ENCODE measurements at regions not wholly inside any gene's neighbourhood (a gene's known extent, or its start where the extent isn't known, plus 50 kb on each side); places are given as distances from the start of the nearest gene placed in this dataset.
"Not testable (repeated sequence)": the region's sequence is repeated elsewhere in the genome, so short reads cannot be mapped to it uniquely, and the experiment has no call there.

GRCh38 chr4:100631281-100631968, 113.6 kb upstream of the EMCN start:
- no peak for DNase-seq

GRCh38 chr4:100630341-100630740, 112.5 kb upstream of the EMCN start:
- no peak for DNase-seq

- no peak for DNase-seq
These were observed 92.0 kb upstream of the EMCN start for GRCh38 chr4:100609810-100610209.

GRCh38 chr4:100608651-100609050, 90.8 kb upstream of the EMCN start:
- not testable (repeated sequence) for DNase-seq

GRCh38 chr4:100605144-100605543, 87.3 kb upstream of the EMCN start:
- DNase-seq, result no peak

GRCh38 chr4:100593935-100594334, 76.1 kb upstream of the EMCN start:
- no peak for DNase-seq

- peak; percentile 2 for DNase-seq
These were observed 73.5 kb upstream of the EMCN start for GRCh38 chr4:100591161-100591876.

GRCh38 chr4:100590325-100590724, 72.5 kb upstream of the EMCN start:
- peak; percentile 51 for DNase-seq

GRCh38 chr4:100588076-100588475, 70.3 kb upstream of the EMCN start:
- no peak for DNase-seq

GRCh38 chr4:100582146-100582545, 64.3 kb upstream of the EMCN start:
- no peak for DNase-seq

- DNase-seq, result no peak
These were observed 63.5 kb upstream of the EMCN start for GRCh38 chr4:100581337-100581736.

GRCh38 chr4:100576570-100576969, 58.7 kb upstream of the EMCN start:
- no peak for DNase-seq

- no peak for DNase-seq
These were observed 56.8 kb upstream of the EMCN start for GRCh38 chr4:100574607-100575006.

- no peak for DNase-seq
These were observed 51.4 kb upstream of the EMCN start for GRCh38 chr4:100569196-100569595.

All from kidney glomerular epithelial cell (primary cell).